Tibial nerve (tissue), 4 donors: ENCODE measurements at regions not wholly inside any gene's neighbourhood (a gene's known extent, or its start where the extent isn't known, plus 50 kb on each side); places are given as distances from the start of the nearest gene placed in this dataset.

Source experiments
- DNase-seq, 2 donors: peaks; one replicate each; pipeline ENCODE4 v3.0.0-alpha.2; 2019; ENCODE audit warnings: low spot score in 2 of 2
- H3K27ac ChIP-seq, 4 donors: fragments of 200-600 bp; sonication (generic) in 3 of 4; one replicate each; pipeline ENCODE4 v1.5.1; 2017 to 2019; ENCODE audit warnings: mild to moderate bottlenecking in 1 of 4
- H3K27me3 ChIP-seq, 2 donors: fragments of 200-600 bp; sonication (generic) in 1 of 2; one replicate each; pipeline versions ENCODE4 v1.5.1 to v1.6.0; 2017 to 2019
- H3K36me3 ChIP-seq, 3 donors: fragments of 200-600 bp; sonication (generic); one replicate each; pipeline ENCODE4 v1.5.1; 2018 to 2019
- H3K4me1 ChIP-seq, 4 donors: fragments of 200-600 bp; sonication (generic) in 3 of 4; one replicate each; pipeline ENCODE4 v1.5.1; 2017 to 2019
- H3K4me3 ChIP-seq, 4 donors: fragments of 200-600 bp; sonication (generic) in 3 of 4; one replicate each; pipeline ENCODE4 v1.5.1; 2017 to 2019; ENCODE audit warnings: mild to moderate bottlenecking in 1 of 4, moderate library complexity in 1 of 4
- H3K9me3 ChIP-seq, 4 donors: fragments of 200-600 bp; sonication (generic) in 3 of 4; one replicate each; pipeline ENCODE4 v1.5.1; 2017 to 2019
- CTCF ChIP-seq, 5 experiments: fragments of 200-600 bp in 3 of 5; fragments of 450-650 bp in 2 of 5; sonication (generic) in 3 of 5; IDR thresholded peaks; one replicate each; pipeline ENCODE4 v1.5.1; 2016 to 2019; ENCODE audit warnings: antibody characterized with exemption in 5 of 5, mild to moderate bottlenecking in 3 of 5, moderate library complexity in 2 of 5
- EP300 ChIP-seq, 2 donors: sonication (generic); formaldehyde crosslinking; IDR thresholded peaks; one replicate each; pipeline ENCODE4 v1.6.1; 2017; ENCODE audit warnings: antibody characterized with exemption in 2 of 2, mild to moderate bottlenecking in 1 of 2
- POLR2A ChIP-seq, 2 donors: fragments of 450-650 bp; IDR thresholded peaks; one replicate each; pipeline ENCODE4 v1.6.1; 2017; ENCODE audit warnings: antibody characterized with exemption in 2 of 2, mild to moderate bottlenecking in 2 of 2, moderate library complexity in 2 of 2
- WGBS, 2 donors: methylation state at CpG; one replicate each; pipeline ENCODE4 v1.1.5; 2018; 5-methylcytosine and 5-hydroxymethylcytosine counted together

- H3K27me3 ChIP-seq, result no peaks in the 10 kb centered on the region
- H3K4me3 ChIP-seq, result no peak overlapping the region
- WGBS, 2 donors, result 76 to 91% methylated on average over 1 of the region's 1 CpG
- DNase-seq, result no peak
- TF ChIP-seq POLR2A (IDR thresholded peaks at IDR 0.05) (no peak), CTCF (IDR thresholded peaks at IDR 0.05) (no peak), EP300 (IDR thresholded peaks at IDR 0.05) (no peak)
- no peaks in the 10 kb centered on the region for H3K36me3 ChIP-seq
- H3K4me1 ChIP-seq, result peaks cover 0 to 3% (median 0%) of the 10 kb centered on the region in 4 donors
- H3K9me3 ChIP-seq, result no peaks in the 10 kb centered on the region
- H3K27ac ChIP-seq, result no peak overlapping the region
Observed at GRCh38 chr10:60488111-60488669, 98.5 kb upstream of the ANK3 start.

- TF ChIP-seq EP300 (IDR thresholded peaks at IDR 0.05) (no peak), CTCF (IDR thresholded peaks at IDR 0.05) (no peak), POLR2A (IDR thresholded peaks at IDR 0.05) (no peak)
- Histone ChIP-seq H3K27me3 (no peaks in the 10 kb centered on the region), H3K36me3 (no peaks in the 10 kb centered on the region), H3K9me3 (no peaks in the 10 kb centered on the region), H3K27ac (no peak overlapping the region), H3K4me1 (peaks cover 0 to 3% (median 0%) of the 10 kb centered on the region in 4 donors), H3K4me3 (no peak overlapping the region)
- no peak for DNase-seq
- 94 to 97% methylated on average over 9 of the region's 9 CpGs for WGBS, 2 donors
Observed at GRCh38 chr10:60487543-60487942, 97.9 kb upstream of the ANK3 start.

GRCh38 chr10:60485025-60485424, 95.3 kb upstream of the ANK3 start:
- 93 to 96% methylated on average over 5 of the region's 5 CpGs for WGBS, 2 donors
- H3K4me1 ChIP-seq, result peaks cover 0 to 1% (median 0%) of the 10 kb centered on the region in 4 donors
- no peak overlapping the region for H3K27ac ChIP-seq
- DNase-seq, result no peak
- TF ChIP-seq EP300 (IDR thresholded peaks at IDR 0.05), result no peak
- no peak for TF ChIP-seq CTCF (IDR thresholded peaks at IDR 0.05)
- TF ChIP-seq POLR2A (IDR thresholded peaks at IDR 0.05), result no peak
- no peaks in the 10 kb centered on the region for H3K27me3 ChIP-seq
- no peaks in the 10 kb centered on the region for H3K36me3 ChIP-seq
- no peak overlapping the region for H3K4me3 ChIP-seq
- H3K9me3 ChIP-seq, result no peaks in the 10 kb centered on the region

- H3K27ac ChIP-seq, result peak overlapping the region; percentile 31 to 86 (median 60)
- peak in 1 of 2 donors; percentile 48 for TF ChIP-seq EP300 (IDR thresholded peaks at IDR 0.05)
- TF ChIP-seq CTCF (IDR thresholded peaks at IDR 0.05), result no peak
- no peaks in the 10 kb centered on the region for H3K9me3 ChIP-seq
- peak in 1 of 2 donors; percentile 7 for DNase-seq
- no peak overlapping the region for H3K4me3 ChIP-seq
- no peaks in the 10 kb centered on the region for H3K36me3 ChIP-seq
- H3K4me1 ChIP-seq, result no peaks in the 10 kb centered on the region
- WGBS, 2 donors, result 47 to 57% methylated on average over 8 of the region's 8 CpGs
- no peaks in the 10 kb centered on the region for H3K27me3 ChIP-seq
Observed at GRCh38 chr10:60480865-60481563, 91.3 kb upstream of the ANK3 start.

GRCh38 chr10:60479305-60480020, 89.8 kb upstream of the ANK3 start:
- Histone ChIP-seq H3K27ac (peak overlapping the region in 3 of 4 donors; percentile 31 to 86 (median 71)), H3K9me3 (no peaks in the 10 kb centered on the region), H3K4me1 (no peaks in the 10 kb centered on the region), H3K4me3 (no peak overlapping the region), H3K36me3 (no peaks in the 10 kb centered on the region), H3K27me3 (no peaks in the 10 kb centered on the region)
- DNase-seq, result no peak
- 71 to 75% methylated on average over 4 of the region's 4 CpGs for WGBS, 2 donors
- no peak for TF ChIP-seq POLR2A (IDR thresholded peaks at IDR 0.05)
- TF ChIP-seq CTCF (IDR thresholded peaks at IDR 0.05), result no peak
- TF ChIP-seq EP300 (IDR thresholded peaks at IDR 0.05), result no peak
